T-helper 1 cell (primary cell): ENCODE measurements at regions not wholly inside any gene's neighbourhood (a gene's known extent, or its start where the extent isn't known, plus 50 kb on each side); places are given as distances from the start of the nearest gene placed in this dataset.
A peak's percentile ranks its signal among the peaks of the same experiment; 100 is the strongest.
"Not testable (repeated sequence)": the region's sequence is repeated elsewhere in the genome, so short reads cannot be mapped to it uniquely, and the experiment has no call there.

Experiments
- DNase-seq, 5 donors: peaks; one replicate each; pipeline ENCODE4 v3.0.0-alpha.2; 2012 to 2020

DNA sequence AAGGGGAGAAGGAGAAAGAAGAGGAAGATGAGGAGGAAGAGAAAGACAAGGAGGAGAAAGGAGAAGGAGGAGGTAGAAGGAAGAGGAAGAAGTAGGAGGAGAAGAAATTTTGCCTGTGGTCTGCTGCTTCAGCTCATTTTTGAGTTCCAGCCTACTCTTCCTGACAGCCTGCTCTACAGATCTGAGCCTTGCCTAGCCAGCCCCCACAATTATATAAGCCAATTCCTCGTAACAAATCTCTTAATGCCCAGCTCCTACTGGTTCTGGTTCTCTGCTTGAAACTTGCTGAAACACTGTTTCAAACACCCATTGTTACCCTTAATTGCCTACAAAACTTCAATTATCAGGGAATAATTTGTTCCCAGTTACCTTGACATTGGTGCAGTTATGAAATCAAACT is 1014.2 kb upstream of the CELF4 start:
- no peak for DNase-seq

- DNase-seq, result peak in 1 of 5 donors; percentile 4
Measured at GRCh38 chr18:38576916-38577315, 1011.3 kb upstream of the CELF4 start.

- DNase-seq, result peak in 1 of 5 donors; percentile 8
Measured at GRCh38 chr18:38576349-38576748, 1010.8 kb upstream of the CELF4 start.

DNA sequence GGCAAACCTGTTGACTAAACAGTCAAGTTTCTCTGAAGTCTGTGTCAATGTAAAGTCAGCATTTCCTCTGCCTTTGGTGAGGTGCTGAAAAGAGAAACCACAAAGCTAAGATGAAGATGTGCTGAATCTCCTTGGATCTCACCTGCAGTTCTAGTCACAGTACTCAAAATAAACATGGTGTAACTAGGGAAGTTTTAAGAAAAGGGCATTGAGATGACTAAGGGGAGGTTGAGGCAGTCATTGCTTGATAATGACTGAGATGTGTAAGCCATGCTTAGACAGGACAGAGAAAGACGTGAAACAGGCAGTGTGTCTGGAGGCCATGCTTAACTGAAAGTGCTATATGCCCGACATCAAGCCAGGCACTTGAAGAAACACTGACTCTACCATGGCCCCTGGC is 1010.0 kb upstream of the CELF4 start:
- DNase-seq, result peak in 1 of 5 donors; percentile 23

- no peak for DNase-seq
Measured at GRCh38 chr18:38575023-38575422, 1009.4 kb upstream of the CELF4 start.

GRCh38 chr18:38572554-38573111 is 1007.0 kb upstream of the CELF4 start:
- DNase-seq, result no peak

DNA sequence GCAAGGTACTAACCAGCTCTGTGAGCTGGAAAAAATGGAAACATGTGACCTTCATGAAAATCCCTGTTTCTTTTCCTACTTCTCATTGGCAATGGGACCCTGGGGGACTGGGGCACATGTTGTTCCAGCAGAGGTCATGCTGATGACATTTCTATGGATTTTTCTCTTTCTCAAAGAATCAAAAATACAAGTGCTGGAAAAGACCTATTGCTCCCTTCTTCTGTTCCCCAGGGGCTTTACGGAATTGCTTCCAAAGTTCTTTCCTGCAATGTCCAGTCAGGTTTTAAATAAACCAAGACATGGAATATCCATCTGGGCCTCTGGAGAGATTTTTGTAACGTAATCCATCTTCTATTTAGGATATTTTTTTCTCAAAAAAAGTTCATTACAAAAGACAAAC is 1006.1 kb upstream of the CELF4 start:
- no peak for DNase-seq

DNA sequence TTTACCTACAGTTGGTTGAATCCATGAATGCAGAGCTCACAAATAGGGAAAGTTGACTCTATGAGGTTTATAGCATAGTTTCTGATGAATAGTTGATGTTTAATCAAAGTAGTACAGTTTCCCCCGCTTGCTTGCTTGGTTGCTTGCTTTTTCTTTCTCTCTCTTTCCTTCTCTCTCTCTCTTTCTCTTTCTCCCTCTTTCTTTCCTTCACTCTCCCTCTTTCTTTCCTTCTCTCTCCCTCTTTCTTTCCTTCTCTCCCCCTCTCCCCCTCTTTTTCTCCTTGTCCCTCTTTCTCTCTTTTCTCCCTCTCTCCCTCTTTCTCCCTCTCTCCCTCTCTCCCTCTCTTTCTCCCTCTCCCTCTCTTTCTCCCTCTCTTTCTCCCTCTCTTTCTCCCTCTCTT is 999.9 kb upstream of the CELF4 start:
- no peak for DNase-seq

DNA sequence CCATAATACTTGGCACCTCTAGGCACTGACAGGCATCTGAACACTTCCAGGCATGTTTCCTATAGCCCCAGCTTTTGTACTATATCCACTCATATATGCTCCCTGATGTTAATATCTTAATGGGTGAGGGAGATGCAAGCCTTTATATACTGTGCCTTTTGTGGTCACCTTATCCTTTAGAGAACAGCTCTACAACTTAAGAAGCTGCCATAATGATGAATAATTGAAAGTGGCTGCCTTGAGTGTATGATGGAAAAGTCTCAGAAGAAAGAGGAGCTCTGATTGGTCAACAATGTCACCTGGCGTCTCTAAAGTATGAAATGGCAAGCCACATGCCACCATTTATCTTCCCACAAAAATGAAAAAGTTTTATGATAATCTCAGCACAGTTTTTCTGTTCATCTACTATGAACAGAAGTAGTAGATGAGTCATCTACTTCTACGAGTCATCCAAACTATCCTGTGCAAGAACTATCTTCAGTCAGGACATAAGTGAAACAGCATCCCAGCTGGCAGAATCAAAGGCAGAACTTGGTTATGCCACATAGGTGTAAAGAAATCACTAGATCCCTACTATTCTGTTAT is 997.9 kb upstream of the CELF4 start:
- DNase-seq, result no peak

DNA sequence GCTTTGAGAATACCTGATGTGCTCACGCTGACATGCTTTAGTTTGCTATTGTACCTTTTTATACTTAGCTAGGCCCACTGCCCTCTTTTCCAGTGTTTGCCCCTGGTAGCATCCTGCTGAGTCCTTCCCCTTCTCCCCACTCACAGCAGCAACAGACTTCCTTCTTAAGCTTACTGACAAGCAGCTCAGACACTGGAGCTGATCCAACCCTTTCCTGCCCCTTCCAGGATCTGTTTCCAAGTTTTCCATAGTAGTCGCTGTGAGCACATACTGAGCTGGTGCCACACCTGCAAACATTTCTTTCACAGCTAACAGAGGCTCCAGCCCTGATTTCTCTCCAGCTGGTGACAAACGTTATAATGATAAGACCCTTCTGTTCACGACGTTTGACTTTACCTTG is 991.4 kb upstream of the CELF4 start:
- no peak for DNase-seq

DNA sequence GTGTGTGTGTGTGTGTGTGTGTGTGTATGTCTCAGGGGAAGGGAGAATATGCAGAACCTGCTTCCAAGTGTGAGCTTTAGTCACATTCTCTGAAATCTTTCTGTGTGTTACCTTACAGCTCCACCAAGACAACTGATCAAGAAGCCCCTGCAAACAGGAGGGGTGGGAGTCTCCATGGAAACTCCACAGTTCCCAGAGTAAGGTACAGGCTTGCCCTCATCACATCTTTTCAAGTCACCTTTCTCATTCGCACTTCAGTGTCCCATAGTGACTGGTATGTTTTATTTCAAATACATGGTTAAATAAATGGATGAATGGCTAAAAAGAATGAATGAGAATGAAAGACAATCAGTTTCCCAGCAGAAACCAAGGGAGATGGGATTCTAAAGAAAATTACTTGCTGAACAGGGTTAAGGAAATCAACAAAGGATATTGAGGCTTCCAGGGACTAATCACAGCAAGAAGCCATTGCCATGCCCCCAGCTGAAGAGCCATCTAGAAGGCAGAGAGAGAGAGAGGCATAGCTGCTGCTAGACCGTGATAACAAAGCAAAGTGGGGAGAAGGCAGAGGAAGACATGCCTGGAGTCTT is 987.2 kb upstream of the CELF4 start:
- DNase-seq, result no peak

GRCh38 chr18:38551881-38552280 is 986.3 kb upstream of the CELF4 start:
- no peak for DNase-seq

- DNase-seq, result no peak
Measured at GRCh38 chr18:38545071-38545470, 979.5 kb upstream of the CELF4 start.

GRCh38 chr18:38539856-38540255 is 974.3 kb upstream of the CELF4 start:
- no peak for DNase-seq

DNA sequence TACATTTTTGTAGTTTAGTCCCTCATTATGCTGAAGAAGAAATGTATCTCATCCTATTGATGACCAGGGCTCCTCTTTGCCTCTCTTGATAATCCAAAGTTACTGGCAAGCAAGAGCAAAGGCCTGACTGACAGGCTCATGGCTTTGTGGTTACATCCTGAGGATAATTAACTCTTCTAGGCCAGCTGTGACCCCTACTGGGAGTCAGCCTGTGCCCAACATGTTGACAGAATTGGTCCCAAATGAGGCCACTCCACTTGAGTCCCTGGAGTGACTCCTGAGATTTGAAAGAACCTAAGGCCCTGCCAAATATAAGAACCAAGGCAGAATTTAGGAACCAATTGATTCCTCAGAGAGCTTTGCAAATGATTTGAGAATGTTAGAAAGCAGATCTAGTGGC is 973.8 kb upstream of the CELF4 start:
- no peak for DNase-seq

- DNase-seq, result no peak
Measured at GRCh38 chr18:38534073-38534472, 968.5 kb upstream of the CELF4 start.

DNA sequence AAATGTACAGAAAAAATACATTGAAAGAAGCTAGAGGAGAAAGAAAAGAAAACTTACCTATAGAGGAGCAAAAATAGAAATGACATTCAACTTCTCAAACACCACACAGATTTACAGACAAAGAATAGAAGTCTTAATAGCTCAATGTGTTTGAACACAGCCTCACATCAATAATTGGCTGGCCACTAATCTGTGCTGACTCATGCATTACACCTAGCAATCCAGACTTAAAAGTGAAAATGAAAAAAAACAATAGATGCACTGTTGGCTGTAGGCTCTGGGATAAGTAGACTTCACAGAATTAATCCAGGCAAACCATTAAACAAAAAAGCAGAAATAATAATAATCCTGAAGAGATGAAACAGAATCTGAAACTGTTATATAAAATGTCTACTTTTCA is 961.3 kb upstream of the CELF4 start:
- no peak for DNase-seq

DNA sequence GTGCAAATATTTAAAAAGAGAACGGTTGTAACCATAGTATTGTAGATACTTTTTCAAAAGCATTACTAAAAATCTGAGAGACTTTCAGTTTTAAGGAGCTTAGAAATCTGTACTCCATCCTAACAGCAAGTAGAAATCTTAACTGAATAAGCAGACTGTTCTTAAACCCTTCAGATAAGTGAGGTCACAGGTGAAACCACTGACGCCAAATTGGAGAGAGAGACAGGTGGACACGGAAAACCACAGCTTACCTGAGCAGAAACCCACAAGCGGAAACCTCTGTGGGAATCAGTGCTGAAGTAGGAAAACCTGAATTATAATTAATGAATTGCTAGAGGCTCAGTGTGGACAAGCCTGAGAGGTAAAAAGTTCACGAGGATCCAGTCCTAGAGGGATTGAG is 959.4 kb upstream of the CELF4 start:
- no peak for DNase-seq

DNA sequence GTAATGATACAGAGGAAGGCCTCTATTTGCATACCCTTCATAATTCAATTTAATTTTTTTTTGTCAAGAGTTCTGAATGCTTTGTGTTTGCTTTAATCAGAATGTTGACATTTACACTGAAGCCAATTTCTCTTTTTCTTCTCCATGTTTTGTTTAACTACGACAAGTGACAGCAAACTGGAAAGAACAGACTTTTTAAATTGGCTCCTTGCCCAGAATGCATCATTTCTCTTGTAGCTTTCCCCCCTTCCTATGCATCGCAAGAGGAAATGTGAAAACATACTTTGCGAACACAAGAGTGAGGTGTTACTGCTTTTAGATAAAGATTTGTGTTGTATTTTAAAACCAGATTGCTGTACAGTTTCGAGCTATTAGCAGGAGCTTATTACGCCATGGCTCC is 955.2 kb upstream of the CELF4 start:
- DNase-seq, result no peak

DNA sequence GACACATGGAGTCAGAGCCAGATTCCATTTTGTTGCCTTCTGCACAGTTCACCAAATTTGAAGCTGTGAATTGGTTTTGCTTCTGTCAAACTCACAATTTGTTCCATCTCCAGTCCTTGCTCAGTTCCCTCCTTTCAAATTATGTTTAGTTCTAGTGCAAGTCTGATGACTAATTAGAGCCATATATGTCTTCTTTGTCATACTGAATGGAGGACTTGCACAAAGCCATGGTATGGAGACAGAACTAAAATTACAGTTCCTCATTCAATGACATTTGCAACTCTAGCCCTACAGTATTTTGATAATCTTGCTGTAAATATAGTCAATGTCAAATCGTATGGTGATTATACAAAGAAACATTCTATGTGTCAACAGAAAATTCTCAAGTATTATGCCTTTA is 936.9 kb upstream of the CELF4 start:
- no peak for DNase-seq

- DNase-seq, result no peak
Measured at GRCh38 chr18:38497266-38497665, 931.7 kb upstream of the CELF4 start.

- no peak for DNase-seq
Measured at GRCh38 chr18:38496222-38496793, 930.7 kb upstream of the CELF4 start.

GRCh38 chr18:38494065-38494464 is 928.5 kb upstream of the CELF4 start:
- DNase-seq, result no peak

DNA sequence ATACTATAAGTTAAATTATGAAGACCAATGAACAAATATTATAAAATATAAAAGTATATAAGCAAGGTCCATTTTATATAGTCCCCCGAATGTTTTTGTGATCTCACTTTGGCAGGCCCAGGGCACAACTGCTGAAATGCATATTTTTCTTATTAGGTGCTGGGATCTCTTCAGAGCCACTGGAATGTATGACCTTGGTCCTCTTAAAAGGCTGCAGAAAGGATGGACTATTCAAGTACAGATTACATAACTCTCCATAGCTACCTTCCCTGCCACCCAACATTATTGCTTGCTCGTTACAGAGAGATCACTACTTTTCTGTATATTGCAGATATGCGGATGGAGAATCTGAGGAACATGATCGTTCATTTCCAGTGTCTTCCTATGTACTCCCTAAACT is 925.6 kb upstream of the CELF4 start:
- DNase-seq, result no peak

DNA sequence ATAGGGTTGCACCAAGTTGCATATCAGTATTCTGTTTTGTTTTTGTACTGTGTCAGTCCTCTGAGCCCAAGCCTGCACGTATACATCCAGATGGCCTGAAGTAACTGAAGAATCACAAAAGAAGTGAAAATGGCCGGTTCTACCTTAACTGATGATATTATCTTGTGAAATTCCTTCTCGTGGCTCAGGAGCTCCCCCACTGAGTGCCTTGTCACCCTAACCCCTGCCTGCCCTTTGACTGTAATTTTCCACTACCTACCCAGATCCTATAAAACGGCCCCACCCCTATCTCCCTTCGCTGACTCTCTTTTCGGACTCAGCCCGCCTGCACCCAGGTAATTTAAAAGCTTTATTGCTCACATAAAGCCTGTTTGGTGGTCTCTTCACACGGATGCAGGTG is 924.1 kb upstream of the CELF4 start:
- not testable (repeated sequence) for DNase-seq
